ENCODE measurements at regions not wholly inside any gene's neighbourhood (a gene's known extent, or its start where the extent isn't known, plus 50 kb on each side); places are given as distances from the start of the nearest gene placed in this dataset.

GRCh38 chr1:95636897-95637296, 402.9 kb downstream of the RWDD3 start:
- no peaks in the 10 kb centered on the region for H3K36me3 ChIP-seq (ENCODE audit: control insufficient read depth in 2 of 2, extremely low read depth in 1 of 2, insufficient read depth in 2 of 2, low read length in 2 of 2)
- no peaks in the 10 kb centered on the region for H3K9me1 ChIP-seq (ENCODE audit: control insufficient read depth, extremely low read depth, insufficient read depth, low read length)
- H3K4me1 ChIP-seq (ENCODE audit: control insufficient read depth, extremely low read depth, insufficient read depth, low read length): no peaks in the 10 kb centered on the region
- no peaks in the 10 kb centered on the region for H3K79me2 ChIP-seq (ENCODE audit: control insufficient read depth, insufficient read depth, low read length)
- no peaks in the 10 kb centered on the region for H3K9me3 ChIP-seq (ENCODE audit: control insufficient read depth, low read depth, low read length)
- H3K27ac ChIP-seq (ENCODE audit: control insufficient read depth, insufficient read depth, low read length): no peak overlapping the region
- dilution Hi-C loops (cut with MboI; ENCODE audit: extremely low pct_ligation_motif_present, low sequenced_read_pairs): no loop called here
- TF ChIP-seq CTCF (optimal IDR thresholded peaks at IDR 0.05 in 1 of 3, IDR thresholded peaks at IDR 0.05 in 1 of 3, conservative IDR thresholded peaks at IDR 0.05 in 1 of 3; ENCODE audit: extremely low read depth in 1 of 3, insufficient read depth in 2 of 3, low read length in 3 of 3) (no peak), EZH2 (IDR thresholded peaks at IDR 0.05; ENCODE audit: low read length) (no peak)
- H3K4me3 ChIP-seq (ENCODE audit: control insufficient read depth in 2 of 3, extremely low read depth in 1 of 3, insufficient read depth in 2 of 3, low read depth in 1 of 3, low read length in 3 of 3): no peak overlapping the region
- no peak overlapping the region for H2AFZ ChIP-seq (ENCODE audit: control insufficient read depth, low read length)
- no peak overlapping the region for H3K9ac ChIP-seq (ENCODE audit: control insufficient read depth, extremely low read depth, insufficient read depth, low read length)
- no peak for DNase-seq (ENCODE audit: low read depth, low spot score)
- no peaks in the 10 kb centered on the region for H4K20me1 ChIP-seq (ENCODE audit: control insufficient read depth, extremely low read depth, insufficient read depth, low read length)
- no peak for FAIRE-seq
- H3K4me2 ChIP-seq (ENCODE audit: control insufficient read depth, extremely low read depth, insufficient read depth, low read depth, low read length): no peak overlapping the region
- no peaks in the 10 kb centered on the region for H3K27me3 ChIP-seq (ENCODE audit: control insufficient read depth, extremely low read depth, insufficient read depth, low read length)

- no peak overlapping the region for H3K27ac ChIP-seq (ENCODE audit: control insufficient read depth, insufficient read depth, low read length)
- no peaks in the 10 kb centered on the region for H4K20me1 ChIP-seq (ENCODE audit: control insufficient read depth, extremely low read depth, insufficient read depth, low read length)
- no peaks in the 10 kb centered on the region for H3K79me2 ChIP-seq (ENCODE audit: control insufficient read depth, insufficient read depth, low read length)
- no peaks in the 10 kb centered on the region for H3K9me1 ChIP-seq (ENCODE audit: control insufficient read depth, extremely low read depth, insufficient read depth, low read length)
- H3K4me1 ChIP-seq (ENCODE audit: control insufficient read depth, extremely low read depth, insufficient read depth, low read length): no peaks in the 10 kb centered on the region
- no peak overlapping the region for H2AFZ ChIP-seq (ENCODE audit: control insufficient read depth, low read length)
- dilution Hi-C loops (cut with MboI; ENCODE audit: extremely low pct_ligation_motif_present, low sequenced_read_pairs): no loop called here
- no peak for TF ChIP-seq CTCF (optimal IDR thresholded peaks at IDR 0.05 in 1 of 3, IDR thresholded peaks at IDR 0.05 in 1 of 3, conservative IDR thresholded peaks at IDR 0.05 in 1 of 3; ENCODE audit: extremely low read depth in 1 of 3, insufficient read depth in 2 of 3, low read length in 3 of 3)
- no peak for TF ChIP-seq EZH2 (IDR thresholded peaks at IDR 0.05; ENCODE audit: low read length)
- no peaks in the 10 kb centered on the region for H3K36me3 ChIP-seq (ENCODE audit: control insufficient read depth in 2 of 2, extremely low read depth in 1 of 2, insufficient read depth in 2 of 2, low read length in 2 of 2)
- DNase-seq (ENCODE audit: low read depth, low spot score): no peak
- H3K9ac ChIP-seq (ENCODE audit: control insufficient read depth, extremely low read depth, insufficient read depth, low read length): no peak overlapping the region
- H3K27me3 ChIP-seq (ENCODE audit: control insufficient read depth, extremely low read depth, insufficient read depth, low read length): no peaks in the 10 kb centered on the region
- no peak overlapping the region for H3K4me2 ChIP-seq (ENCODE audit: control insufficient read depth, extremely low read depth, insufficient read depth, low read depth, low read length)
- no peak overlapping the region for H3K4me3 ChIP-seq (ENCODE audit: control insufficient read depth in 2 of 3, extremely low read depth in 1 of 3, insufficient read depth in 2 of 3, low read depth in 1 of 3, low read length in 3 of 3)
- FAIRE-seq: no peak
- no peaks in the 10 kb centered on the region for H3K9me3 ChIP-seq (ENCODE audit: control insufficient read depth, low read depth, low read length)
These were observed 406.7 kb downstream of the RWDD3 start for GRCh38 chr1:95640746-95641145.

Data from keratinocyte (primary cell).